ENCODE measurements at regions not wholly inside any gene's neighbourhood (a gene's known extent, or its start where the extent isn't known, plus 50 kb on each side); places are given as distances from the start of the nearest gene placed in this dataset.

DNA sequence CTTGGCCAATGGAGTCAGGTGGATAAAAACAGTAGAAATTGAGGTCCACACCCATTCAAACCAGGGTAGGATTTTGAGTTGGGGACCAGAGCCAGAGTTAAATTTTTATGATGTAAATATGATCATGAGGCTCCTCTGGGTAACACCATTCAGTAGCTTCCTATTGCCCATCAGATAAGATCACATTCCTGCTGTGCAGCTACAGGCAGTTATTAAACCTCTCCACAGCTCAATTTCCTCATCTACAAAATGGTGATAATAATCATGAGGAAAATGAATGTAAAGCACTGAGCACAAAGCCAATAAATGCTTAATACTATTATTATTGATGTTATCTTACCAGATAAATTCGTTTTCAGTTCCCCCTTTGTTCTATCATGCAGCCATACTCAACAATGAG lies 432.0 kb downstream of the CAAP1 start:
- no peak overlapping the region for H3K4me3 ChIP-seq (ENCODE audit: low read length)
- H3K4me2 ChIP-seq (ENCODE audit: low read length) = no peak overlapping the region
- no peaks in the 10 kb centered on the region for H3F3A ChIP-seq (ENCODE audit: control insufficient read depth, insufficient read depth)
- H3K36me3 ChIP-seq (ENCODE audit: control insufficient read depth, low read length) = no peaks in the 10 kb centered on the region
- H3K79me2 ChIP-seq (ENCODE audit: control insufficient read depth, low read length) = no peaks in the 10 kb centered on the region
- H3K27ac ChIP-seq (ENCODE audit: low read depth, low read length) = no peak overlapping the region
- H4K20me1 ChIP-seq (ENCODE audit: control insufficient read depth, insufficient read depth, low read depth, low read length) = no peaks in the 10 kb centered on the region
- TF ChIP-seq EZH2phosphoT487 (IDR thresholded peaks at IDR 0.05; ENCODE audit: borderline replicate concordance, low read length) = no peak
- H3K4me1 ChIP-seq (ENCODE audit: control insufficient read depth, low read length) = no peaks in the 10 kb centered on the region
- no peaks in the 10 kb centered on the region for H3K27me3 ChIP-seq (ENCODE audit: control insufficient read depth, low read length)
- H3K9me2 ChIP-seq (replicated peaks; ENCODE audit: control insufficient read depth, low read length) = no peaks in the 10 kb centered on the region
- H3K9me3 ChIP-seq (ENCODE audit: control insufficient read depth, insufficient read depth, low read length) = no peaks in the 10 kb centered on the region

DNA sequence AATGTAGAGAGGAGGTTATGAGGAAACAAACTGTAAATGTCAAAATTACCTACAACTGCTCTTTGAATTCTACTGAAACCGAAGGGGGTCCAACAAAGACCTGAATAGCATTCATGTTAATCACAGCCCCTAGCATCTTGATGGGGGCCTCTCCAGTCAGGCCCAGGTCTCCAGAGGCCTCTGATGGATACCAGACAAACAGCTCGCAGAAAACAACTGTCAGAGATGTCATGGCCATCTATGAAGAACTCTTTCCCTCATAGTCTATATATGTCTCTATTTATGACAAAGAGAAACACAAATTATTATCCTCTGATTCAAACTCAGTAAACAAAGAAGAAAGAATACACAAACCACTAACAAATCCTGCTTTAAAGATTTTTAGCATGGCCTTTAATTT lies 432.6 kb downstream of the CAAP1 start:
- TF ChIP-seq, protein P1, sequence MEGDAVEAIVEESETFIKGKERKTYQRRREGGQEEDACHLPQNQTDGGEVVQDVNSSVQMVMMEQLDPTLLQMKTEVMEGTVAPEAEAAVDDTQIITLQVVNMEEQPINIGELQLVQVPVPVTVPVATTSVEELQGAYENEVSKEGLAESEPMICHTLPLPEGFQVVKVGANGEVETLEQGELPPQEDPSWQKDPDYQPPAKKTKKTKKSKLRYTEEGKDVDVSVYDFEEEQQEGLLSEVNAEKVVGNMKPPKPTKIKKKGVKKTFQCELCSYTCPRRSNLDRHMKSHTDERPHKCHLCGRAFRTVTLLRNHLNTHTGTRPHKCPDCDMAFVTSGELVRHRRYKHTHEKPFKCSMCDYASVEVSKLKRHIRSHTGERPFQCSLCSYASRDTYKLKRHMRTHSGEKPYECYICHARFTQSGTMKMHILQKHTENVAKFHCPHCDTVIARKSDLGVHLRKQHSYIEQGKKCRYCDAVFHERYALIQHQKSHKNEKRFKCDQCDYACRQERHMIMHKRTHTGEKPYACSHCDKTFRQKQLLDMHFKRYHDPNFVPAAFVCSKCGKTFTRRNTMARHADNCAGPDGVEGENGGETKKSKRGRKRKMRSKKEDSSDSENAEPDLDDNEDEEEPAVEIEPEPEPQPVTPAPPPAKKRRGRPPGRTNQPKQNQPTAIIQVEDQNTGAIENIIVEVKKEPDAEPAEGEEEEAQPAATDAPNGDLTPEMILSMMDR (IDR thresholded peaks at IDR 0.05; ENCODE audit: low read depth, low read length, poor library complexity, severe bottlenecking) = no peak
- no peak for TF ChIP-seq EZH2phosphoT487 (IDR thresholded peaks at IDR 0.05; ENCODE audit: borderline replicate concordance, low read length)
- Histone ChIP-seq H3K27me3 (ENCODE audit: control insufficient read depth, low read length) (no peaks in the 10 kb centered on the region), H3K4me2 (ENCODE audit: low read length) (no peak overlapping the region), H3K4me1 (ENCODE audit: control insufficient read depth, low read length) (no peaks in the 10 kb centered on the region), H3K4me3 (ENCODE audit: low read length) (no peak overlapping the region), H3K36me3 (ENCODE audit: control insufficient read depth, low read length) (no peaks in the 10 kb centered on the region), H3K9me2 (replicated peaks; ENCODE audit: control insufficient read depth, low read length) (no peaks in the 10 kb centered on the region), H4K20me1 (ENCODE audit: control insufficient read depth, insufficient read depth, low read depth, low read length) (no peaks in the 10 kb centered on the region), H3F3A (ENCODE audit: control insufficient read depth, insufficient read depth) (no peaks in the 10 kb centered on the region), H3K27ac (ENCODE audit: low read depth, low read length) (no peak overlapping the region), H3K9me3 (ENCODE audit: control insufficient read depth, insufficient read depth, low read length) (no peaks in the 10 kb centered on the region), H3K79me2 (ENCODE audit: control insufficient read depth, low read length) (no peaks in the 10 kb centered on the region)

DNA sequence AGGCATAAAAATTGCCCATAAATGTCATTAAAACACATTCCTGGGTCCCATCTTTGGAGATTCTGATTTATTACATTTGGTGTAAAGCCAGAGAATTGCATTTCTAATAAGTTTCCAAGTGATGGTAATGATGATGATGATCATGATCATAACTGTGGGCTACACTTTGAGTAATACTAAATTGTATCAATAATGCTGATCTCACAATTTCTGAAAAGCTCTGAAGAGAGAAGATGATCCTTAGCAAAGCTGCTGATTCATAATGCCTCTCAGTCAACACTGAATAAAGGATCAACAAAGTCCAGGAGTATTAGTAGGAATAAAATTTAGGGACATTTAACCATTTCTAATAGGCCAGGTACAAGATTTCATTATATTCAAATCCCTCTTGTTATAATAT lies 434.5 kb downstream of the CAAP1 start:
- H3K27ac ChIP-seq (ENCODE audit: low read depth, low read length) = no peak overlapping the region
- H3K4me1 ChIP-seq (ENCODE audit: control insufficient read depth, low read length) = no peaks in the 10 kb centered on the region
- H3F3A ChIP-seq (ENCODE audit: control insufficient read depth, insufficient read depth) = no peaks in the 10 kb centered on the region
- H3K27me3 ChIP-seq (ENCODE audit: control insufficient read depth, low read length) = no peaks in the 10 kb centered on the region
- no peaks in the 10 kb centered on the region for H3K79me2 ChIP-seq (ENCODE audit: control insufficient read depth, low read length)
- H3K36me3 ChIP-seq (ENCODE audit: control insufficient read depth, low read length) = no peaks in the 10 kb centered on the region
- no peaks in the 10 kb centered on the region for H3K9me2 ChIP-seq (replicated peaks; ENCODE audit: control insufficient read depth, low read length)
- H3K4me2 ChIP-seq (ENCODE audit: low read length) = no peak overlapping the region
- no peaks in the 10 kb centered on the region for H4K20me1 ChIP-seq (ENCODE audit: control insufficient read depth, insufficient read depth, low read depth, low read length)
- H3K9me3 ChIP-seq (ENCODE audit: control insufficient read depth, insufficient read depth, low read length) = no peaks in the 10 kb centered on the region
- H3K4me3 ChIP-seq (ENCODE audit: low read length) = no peak overlapping the region
- TF ChIP-seq EZH2phosphoT487 (IDR thresholded peaks at IDR 0.05; ENCODE audit: borderline replicate concordance, low read length) = no peak
- TF ChIP-seq, protein P1 (IDR thresholded peaks at IDR 0.05; ENCODE audit: low read depth, low read length, poor library complexity, severe bottlenecking) = no peak

DNA sequence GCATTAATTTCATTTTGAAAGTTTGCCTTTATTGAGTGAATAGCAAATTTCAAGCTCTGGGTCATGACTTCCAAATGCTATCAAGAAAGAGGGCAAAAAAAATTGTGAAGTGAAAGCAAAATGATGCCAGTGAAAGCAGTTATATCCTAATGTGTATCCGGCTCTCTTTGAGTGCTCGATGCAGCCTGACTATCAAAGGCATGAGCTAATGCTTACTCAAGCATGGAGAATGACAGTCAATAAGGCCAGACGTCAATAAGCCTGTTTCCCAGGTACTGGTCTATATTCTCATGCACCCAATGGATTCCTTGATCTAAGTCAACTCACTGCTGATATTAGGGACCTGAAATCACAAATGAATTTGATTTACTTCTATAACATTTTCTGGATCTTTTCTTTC lies 435.5 kb downstream of the CAAP1 start:
- TF ChIP-seq, protein P1 (IDR thresholded peaks at IDR 0.05; ENCODE audit: low read depth, low read length, poor library complexity, severe bottlenecking) = no peak
- TF ChIP-seq EZH2phosphoT487 (IDR thresholded peaks at IDR 0.05; ENCODE audit: borderline replicate concordance, low read length) = no peak
- H3K9me2 ChIP-seq (replicated peaks; ENCODE audit: control insufficient read depth, low read length) = no peaks in the 10 kb centered on the region
- no peak overlapping the region for H3K4me2 ChIP-seq (ENCODE audit: low read length)
- H3K27me3 ChIP-seq (ENCODE audit: control insufficient read depth, low read length) = no peaks in the 10 kb centered on the region
- no peaks in the 10 kb centered on the region for H3K9me3 ChIP-seq (ENCODE audit: control insufficient read depth, insufficient read depth, low read length)
- H3K4me3 ChIP-seq (ENCODE audit: low read length) = no peak overlapping the region
- no peaks in the 10 kb centered on the region for H3F3A ChIP-seq (ENCODE audit: control insufficient read depth, insufficient read depth)
- no peaks in the 10 kb centered on the region for H3K79me2 ChIP-seq (ENCODE audit: control insufficient read depth, low read length)
- no peaks in the 10 kb centered on the region for H3K36me3 ChIP-seq (ENCODE audit: control insufficient read depth, low read length)
- no peaks in the 10 kb centered on the region for H4K20me1 ChIP-seq (ENCODE audit: control insufficient read depth, insufficient read depth, low read depth, low read length)
- H3K4me1 ChIP-seq (ENCODE audit: control insufficient read depth, low read length) = no peaks in the 10 kb centered on the region
- no peak overlapping the region for H3K27ac ChIP-seq (ENCODE audit: low read depth, low read length)
